K562 (cell line): ENCODE measurements at regions not wholly inside any gene's neighbourhood (a gene's known extent, or its start where the extent isn't known, plus 50 kb on each side); places are given as distances from the start of the nearest gene placed in this dataset.

Experiments used
- AFF4 ChIP-seq: sonication (generic); formaldehyde crosslinking; IDR thresholded peaks from 2 replicates; pipeline ENCODE4 v1.8.0; 2023; ENCODE audit warnings: mild to moderate bottlenecking, missing genetic modification reagents
- ATF6 ChIP-seq: sonication (generic); formaldehyde crosslinking; IDR thresholded peaks from 2 replicates; pipeline ENCODE4 v1.4.0; 2020; ENCODE audit warnings: mild to moderate bottlenecking, missing genetic modification reagents
- CREB1 ChIP-seq, 2 experiments: sonication (generic) in 1 of 2; formaldehyde crosslinking in 1 of 2; IDR thresholded peaks; 2 replicates each; pipeline versions ENCODE4 v1.6.1 to v1.8.0; 2012 to 2022; ENCODE audit warnings: inconsistent platforms in 1 of 2, mild to moderate bottlenecking in 1 of 2, missing genetic modification reagents in 1 of 2, moderate library complexity in 1 of 2
- CTCF ChIP-seq, 3 experiments: IDR thresholded peaks in 2 of 3; conservative IDR thresholded peaks in 1 of 3; 2 replicates each; pipeline ENCODE4 v1.5.1; 2011 to 2012; ENCODE audit warnings: low read length in 3 of 3, mild to moderate bottlenecking in 3 of 3, control low read depth in 2 of 3, improper control_type of control experiment in 1 of 3, inconsistent platforms in 1 of 3, low read depth in 1 of 3, mixed read lengths in 1 of 3, moderate library complexity in 1 of 3; ENCODE audit not compliant: insufficient read depth in 2 of 3
- HDAC6 ChIP-seq: IDR thresholded peaks from 2 replicates; pipeline ENCODE4 v1.6.1; 2012; ENCODE audit warnings: low read depth, mild to moderate bottlenecking, control low read depth, inconsistent platforms, low read length, moderate library complexity
- HMGXB4 ChIP-seq: sonication (generic); formaldehyde crosslinking; IDR thresholded peaks from 2 replicates; pipeline ENCODE4 v1.8.1; 2023; ENCODE audit warnings: mild to moderate bottlenecking, missing genetic modification reagents
- HOMEZ ChIP-seq: fragments of 250-450 bp; sonication (Bioruptor Pico); IDR thresholded peaks from 2 replicates; pipeline ENCODE4 v1.4.0; 2020; ENCODE audit warnings: mild to moderate bottlenecking, moderate library complexity
- RFX5 ChIP-seq: IDR thresholded peaks from 2 replicates; pipeline ENCODE4 v1.6.1; 2011; ENCODE audit warnings: low read depth, mild to moderate bottlenecking, improper control_type of control experiment, low read length
- SMC3 ChIP-seq: conservative IDR thresholded peaks from 2 replicates; pipeline ENCODE4 v1.6.1; 2011; ENCODE audit warnings: low read depth, low read length, improper control_type of control experiment; ENCODE audit not compliant: insufficient read depth
- TCF7L2 ChIP-seq: fragments of 150-350 bp; IDR thresholded peaks from 2 replicates; pipeline ENCODE4 v1.6.1; 2016; ENCODE audit warnings: low read depth, mild to moderate bottlenecking, low read length, moderate library complexity

- TF ChIP-seq RFX5 (no peak), SMC3 (no peak), HMGXB4 (CRISPR knock-in tag) (no peak), CTCF (IDR thresholded peaks at IDR 0.05 in 2 of 3, conservative IDR thresholded peaks at IDR 0.05 in 1 of 3; ENCODE audit: insufficient read depth in 2 of 3, low read depth in 1 of 3, low read length in 3 of 3) (no peak), HDAC6 (no peak), AFF4 (CRISPR knock-in tag) (no peak), ATF6 (CRISPR knock-in tag) (no peak), CREB1 (IDR thresholded peaks at IDR 0.05) (no peak), CREB1 (CRISPR knock-in tag; IDR thresholded peaks at IDR 0.05) (no peak), TCF7L2 (no peak), HOMEZ (CRISPR knock-in tag) (no peak)
These were observed 904.1 kb upstream of the EPHA5 start for GRCh38 chr4:66574145-66574978.
